DND-41 (cell line): ENCODE measurements at regions not wholly inside any gene's neighbourhood (a gene's known extent, or its start where the extent isn't known, plus 50 kb on each side); places are given as distances from the start of the nearest gene placed in this dataset.

Experiments used
- ATAC-seq: fragments of 200-7000 bp; cut with Tn5 transposase; 3 replicates; pipeline ENCODE4 v1.9.1; 2021; ENCODE audit warnings: low read depth; ENCODE audit not compliant: insufficient read depth
- DNase-seq: peaks from one replicate; pipeline ENCODE4 v3.0.0-alpha.2; 2020
- H2AFZ ChIP-seq: 2 replicates; pipeline ENCODE4 v1.6.0; 2012; ENCODE audit warnings: low read depth, low read length
- H3K27ac ChIP-seq: 2 replicates; pipeline ENCODE4 v1.5.1; 2012; ENCODE audit warnings: low read length, inconsistent platforms
- H3K27me3 ChIP-seq: fragments of 200-600 bp; sonication (generic); 2 replicates; pipeline ENCODE4 v1.6.0; 2012; ENCODE audit warnings: low read length, mild to moderate bottlenecking, inconsistent platforms; ENCODE audit not compliant: insufficient read depth, poor library complexity
- H3K36me3 ChIP-seq: 2 replicates; pipeline ENCODE4 v1.5.1; 2012; ENCODE audit warnings: low read length, inconsistent platforms; ENCODE audit not compliant: insufficient read depth
- H3K4me1 ChIP-seq: 2 replicates; pipeline ENCODE4 v1.5.1; 2012; ENCODE audit warnings: mild to moderate bottlenecking, low read length; ENCODE audit not compliant: insufficient read depth
- H3K4me2 ChIP-seq: 2 replicates; pipeline ENCODE4 v1.6.0; 2012; ENCODE audit warnings: mild to moderate bottlenecking, moderate library complexity, low read length, inconsistent platforms; ENCODE audit not compliant: insufficient read depth
- H3K4me3 ChIP-seq, 2 experiments: fragments of 200-600 bp in 1 of 2; shearing (Covaris generic) in 1 of 2; 2 replicates each; pipeline ENCODE4 v1.5.1; 2012 to 2016; ENCODE audit warnings: inconsistent platforms in 2 of 2, low read length in 2 of 2, mild to moderate bottlenecking in 2 of 2, low read depth in 1 of 2, moderate library complexity in 1 of 2
- H3K79me2 ChIP-seq: 2 replicates; pipeline ENCODE4 v1.6.0; 2012; ENCODE audit warnings: low read length, inconsistent platforms; ENCODE audit not compliant: insufficient read depth
- H3K9ac ChIP-seq: 2 replicates; pipeline ENCODE4 v1.6.0; 2012; ENCODE audit warnings: low read depth, mild to moderate bottlenecking, inconsistent platforms, low read length, moderate library complexity
- H3K9me3 ChIP-seq: 2 replicates; pipeline ENCODE4 v1.5.1; 2012; ENCODE audit warnings: low read length, moderate library complexity, mild to moderate bottlenecking, inconsistent platforms; ENCODE audit not compliant: insufficient read depth, severe bottlenecking
- H4K20me1 ChIP-seq: 2 replicates; pipeline ENCODE4 v1.6.0; 2012; ENCODE audit warnings: low read length; ENCODE audit not compliant: insufficient read depth
- CTCF ChIP-seq: IDR thresholded peaks from 2 replicates; pipeline ENCODE4 v1.5.1; 2012; ENCODE audit warnings: borderline replicate concordance, low read length, moderate library complexity, mild to moderate bottlenecking; ENCODE audit not compliant: poor library complexity, severe bottlenecking; ENCODE audit errors: extremely low read depth
- EZH2 ChIP-seq: IDR thresholded peaks from 3 replicates; pipeline ENCODE4 v1.6.1; 2012; ENCODE audit warnings: borderline replicate concordance, low read depth, mild to moderate bottlenecking, moderate library complexity, low read length, inconsistent platforms; ENCODE audit not compliant: severe bottlenecking

GRCh38 chr4:41874873-41875272, 60.4 kb upstream of the TMEM33 start:
- no peak overlapping the region for H2AFZ ChIP-seq
- H3K79me2 ChIP-seq, result no peaks in the 10 kb centered on the region
- H3K27me3 ChIP-seq, result peaks cover 9% of the 10 kb centered on the region
- no peaks in the 10 kb centered on the region for H3K9me3 ChIP-seq
- no peak overlapping the region for H3K4me3 ChIP-seq
- no peak overlapping the region for H3K9ac ChIP-seq
- H3K36me3 ChIP-seq, result no peaks in the 10 kb centered on the region
- no peak overlapping the region for H3K4me2 ChIP-seq
- H4K20me1 ChIP-seq, result no peaks in the 10 kb centered on the region
- no peak for DNase-seq
- H3K27ac ChIP-seq, result no peak overlapping the region
- no peak for TF ChIP-seq CTCF
- no peak for TF ChIP-seq EZH2
- no peaks in the 10 kb centered on the region for H3K4me1 ChIP-seq
- ATAC-seq, result no peak

- H4K20me1 ChIP-seq, result no peaks in the 10 kb centered on the region
- no peak for DNase-seq
- no peak for ATAC-seq
- H3K9me3 ChIP-seq, result no peaks in the 10 kb centered on the region
- H3K27me3 ChIP-seq, result peaks cover 9% of the 10 kb centered on the region
- no peak overlapping the region for H3K9ac ChIP-seq
- TF ChIP-seq CTCF (no peak), EZH2 (no peak)
- H3K27ac ChIP-seq, result no peak overlapping the region
- no peak overlapping the region for H2AFZ ChIP-seq
- H3K36me3 ChIP-seq, result no peaks in the 10 kb centered on the region
- H3K4me2 ChIP-seq, result no peak overlapping the region
- no peaks in the 10 kb centered on the region for H3K4me1 ChIP-seq
- no peaks in the 10 kb centered on the region for H3K79me2 ChIP-seq
- no peak overlapping the region for H3K4me3 ChIP-seq
These were observed 60.8 kb upstream of the TMEM33 start for GRCh38 chr4:41874398-41874797.

- DNase-seq, result no peak
- no peak overlapping the region for H3K9ac ChIP-seq
- no peak for TF ChIP-seq CTCF
- ATAC-seq, result no peak
- no peak overlapping the region for H2AFZ ChIP-seq
- no peaks in the 10 kb centered on the region for H3K9me3 ChIP-seq
- no peak overlapping the region for H3K4me2 ChIP-seq
- H3K27me3 ChIP-seq, result peaks cover 9% of the 10 kb centered on the region
- no peaks in the 10 kb centered on the region for H3K36me3 ChIP-seq
- H3K79me2 ChIP-seq, result no peaks in the 10 kb centered on the region
- H4K20me1 ChIP-seq, result no peaks in the 10 kb centered on the region
- no peaks in the 10 kb centered on the region for H3K4me1 ChIP-seq
- H3K4me3 ChIP-seq, result no peak overlapping the region
- H3K27ac ChIP-seq, result no peak overlapping the region
These were observed 61.6 kb upstream of the TMEM33 start for GRCh38 chr4:41873380-41874295.
